ENCODE measurements at regions not wholly inside any gene's neighbourhood (a gene's known extent, or its start where the extent isn't known, plus 50 kb on each side); places are given as distances from the start of the nearest gene placed in this dataset.
"Not testable (repeated sequence)": the region's sequence is repeated elsewhere in the genome, so short reads cannot be mapped to it uniquely, and the experiment has no call there.

- TF ChIP-seq CTCF (IDR thresholded peaks at IDR 0.05; ENCODE audit: unreplicated experiment) = no peak
- Mint-ChIP-seq H3K4me1 (ENCODE audit: unreplicated experiment) (no peaks in the 10 kb centered on the region), H3K9me3 (ENCODE audit: unreplicated experiment) (no peaks in the 10 kb centered on the region), H3K4me3 (ENCODE audit: unreplicated experiment) (no peak overlapping the region), H3K36me3 (ENCODE audit: low read depth, unreplicated experiment) (peaks cover 2% of the 10 kb centered on the region), H3K27ac (ENCODE audit: unreplicated experiment) (no peak overlapping the region), H3K27me3 (ENCODE audit: unreplicated experiment) (peaks cover 2% of the 10 kb centered on the region)
- no peak for DNase-seq (ENCODE audit: low spot score)
Observed at GRCh38 chr6:144955859-144956258, 670.7 kb downstream of the UTRN start.

GRCh38 chr6:144956697-144957096 is 671.6 kb downstream of the UTRN start:
- not testable (repeated sequence) for DNase-seq (ENCODE audit: low spot score); H3K36me3 Mint-ChIP-seq (ENCODE audit: low read depth, unreplicated experiment); H3K4me1 Mint-ChIP-seq (ENCODE audit: unreplicated experiment); H3K27me3 Mint-ChIP-seq (ENCODE audit: unreplicated experiment); H3K9me3 Mint-ChIP-seq (ENCODE audit: unreplicated experiment); H3K4me3 Mint-ChIP-seq (ENCODE audit: unreplicated experiment); H3K27ac Mint-ChIP-seq (ENCODE audit: unreplicated experiment)

- TF ChIP-seq CTCF (IDR thresholded peaks at IDR 0.05; ENCODE audit: unreplicated experiment) = no peak
- peaks cover 2% of the 10 kb centered on the region for H3K27me3 Mint-ChIP-seq (ENCODE audit: unreplicated experiment)
- H3K27ac Mint-ChIP-seq (ENCODE audit: unreplicated experiment) = no peak overlapping the region
- H3K4me1 Mint-ChIP-seq (ENCODE audit: unreplicated experiment) = no peaks in the 10 kb centered on the region
- no peaks in the 10 kb centered on the region for H3K36me3 Mint-ChIP-seq (ENCODE audit: low read depth, unreplicated experiment)
- no peak overlapping the region for H3K4me3 Mint-ChIP-seq (ENCODE audit: unreplicated experiment)
- H3K9me3 Mint-ChIP-seq (ENCODE audit: unreplicated experiment) = no peaks in the 10 kb centered on the region
- DNase-seq (ENCODE audit: low spot score) = no peak
Observed at GRCh38 chr6:144957236-144957937, 672.3 kb downstream of the UTRN start.

GRCh38 chr6:144969154-144969553 is 684.0 kb downstream of the UTRN start:
- no peak for DNase-seq (ENCODE audit: low spot score)
- H3K4me1 Mint-ChIP-seq (ENCODE audit: unreplicated experiment) = no peaks in the 10 kb centered on the region

DNA sequence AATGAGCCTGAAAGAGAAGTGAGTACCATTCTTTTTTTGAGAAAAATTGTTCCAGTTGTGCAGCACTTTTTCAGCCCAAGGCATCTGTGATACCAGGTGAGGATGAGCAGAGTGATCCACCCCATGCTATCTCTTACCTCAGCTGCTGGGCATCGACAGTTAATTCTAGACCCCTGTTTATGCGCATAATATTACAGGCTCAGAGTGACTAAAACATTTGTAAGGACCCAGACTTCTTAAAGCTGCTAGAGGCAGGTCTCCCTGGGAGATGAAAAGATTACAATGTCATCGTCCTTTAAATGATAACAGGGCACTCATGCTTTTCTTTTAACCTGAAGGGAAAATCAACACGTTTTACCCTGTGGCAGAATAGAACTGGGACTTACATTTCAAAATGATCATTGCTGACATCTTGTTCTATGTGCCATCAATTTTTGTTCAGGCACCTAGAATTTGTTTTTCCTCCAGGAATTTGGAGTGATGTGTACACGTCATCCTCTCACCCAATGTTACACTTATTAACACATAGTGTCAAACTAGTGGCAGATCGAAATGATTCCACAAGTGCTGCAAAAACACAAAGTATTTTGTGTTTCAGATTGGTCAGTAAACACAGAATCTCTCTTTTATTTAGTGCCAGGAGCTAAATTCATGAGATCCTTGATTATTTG is 684.6 kb downstream of the UTRN start:
- DNase-seq (ENCODE audit: low spot score) = no peak
- Mint-ChIP-seq H3K9me3 (ENCODE audit: unreplicated experiment) (no peaks in the 10 kb centered on the region), H3K4me1 (ENCODE audit: unreplicated experiment) (no peaks in the 10 kb centered on the region), H3K4me3 (ENCODE audit: unreplicated experiment) (no peak overlapping the region), H3K36me3 (ENCODE audit: low read depth, unreplicated experiment) (no peaks in the 10 kb centered on the region), H3K27me3 (ENCODE audit: unreplicated experiment) (peaks cover 1% of the 10 kb centered on the region), H3K27ac (ENCODE audit: unreplicated experiment) (no peak overlapping the region)
- no peak for TF ChIP-seq CTCF (IDR thresholded peaks at IDR 0.05; ENCODE audit: unreplicated experiment)

More at GRCh38 chr6:144969154-144969553, 684.0 kb downstream of the UTRN start:
- H3K36me3 Mint-ChIP-seq (ENCODE audit: low read depth, unreplicated experiment) = no peaks in the 10 kb centered on the region
- H3K27ac Mint-ChIP-seq (ENCODE audit: unreplicated experiment) = no peak overlapping the region
- peaks cover 1% of the 10 kb centered on the region for H3K27me3 Mint-ChIP-seq (ENCODE audit: unreplicated experiment)
- H3K4me3 Mint-ChIP-seq (ENCODE audit: unreplicated experiment) = no peak overlapping the region
- no peak for TF ChIP-seq CTCF (IDR thresholded peaks at IDR 0.05; ENCODE audit: unreplicated experiment)
- H3K9me3 Mint-ChIP-seq (ENCODE audit: unreplicated experiment) = no peaks in the 10 kb centered on the region

GRCh38 chr6:144977250-144977864 is 692.2 kb downstream of the UTRN start:
- not testable (repeated sequence) for H3K36me3 Mint-ChIP-seq (ENCODE audit: low read depth, unreplicated experiment); H3K4me3 Mint-ChIP-seq (ENCODE audit: unreplicated experiment); H3K27me3 Mint-ChIP-seq (ENCODE audit: unreplicated experiment); H3K9me3 Mint-ChIP-seq (ENCODE audit: unreplicated experiment)
- peak; percentile 47 for DNase-seq (ENCODE audit: low spot score)
- peaks cover 13% of the 10 kb centered on the region for H3K4me1 Mint-ChIP-seq (ENCODE audit: unreplicated experiment)
- H3K27ac Mint-ChIP-seq (ENCODE audit: unreplicated experiment) = peak overlapping the region; percentile 86

Measured in endothelial cell (in vitro differentiated cells).